Omental fat pad (tissue), 3 donors: ENCODE measurements at regions not wholly inside any gene's neighbourhood (a gene's known extent, or its start where the extent isn't known, plus 50 kb on each side); places are given as distances from the start of the nearest gene placed in this dataset.

ENCODE experiments used
- ATAC-seq: fragments of 150-250 bp; one replicate; pipeline ENCODE4 v1.9.1; 2016; ENCODE audit warnings: mild to moderate bottlenecking, moderate library complexity; ENCODE audit not compliant: low FRiP score
- DNase-seq: peaks from one replicate; pipeline ENCODE4 v3.0.0-alpha.2; 2019; ENCODE audit warnings: low spot score
- CTCF ChIP-seq, 3 donors: fragments of 450-650 bp; IDR thresholded peaks; one replicate each; pipeline ENCODE4 v1.5.1; 2016 to 2017; ENCODE audit warnings: antibody characterized with exemption in 3 of 3, mild to moderate bottlenecking in 3 of 3, moderate library complexity in 2 of 3

GRCh38 chr7:41378156-41378555, 324.7 kb downstream of the INHBA start:
- no peak for TF ChIP-seq CTCF (IDR thresholded peaks at IDR 0.05)
- DNase-seq, result no peak
- ATAC-seq, result no peak

GRCh38 chr7:41375582-41375981, 327.3 kb downstream of the INHBA start:
- no peak for TF ChIP-seq CTCF (IDR thresholded peaks at IDR 0.05)
- ATAC-seq (no peak), DNase-seq (no peak)

GRCh38 chr7:41374150-41374848, 328.6 kb downstream of the INHBA start:
- TF ChIP-seq CTCF (IDR thresholded peaks at IDR 0.05), result no peak
- no peak for DNase-seq
- ATAC-seq, result no peak

- DNase-seq (no peak), ATAC-seq (no peak)
- no peak for TF ChIP-seq CTCF (IDR thresholded peaks at IDR 0.05)
Observed at GRCh38 chr7:41367967-41368882, 334.7 kb downstream of the INHBA start.

- ATAC-seq, result no peak
- TF ChIP-seq CTCF (IDR thresholded peaks at IDR 0.05), result no peak
- no peak for DNase-seq
Observed at GRCh38 chr7:41351091-41351490, 351.8 kb downstream of the INHBA start.

GRCh38 chr7:41346878-41347277, 356.0 kb downstream of the INHBA start:
- no peak for TF ChIP-seq CTCF (IDR thresholded peaks at IDR 0.05)
- DNase-seq (no peak), ATAC-seq (no peak)
